Fibroblast of the aortic adventitia (primary cell): ENCODE measurements at regions not wholly inside any gene's neighbourhood (a gene's known extent, or its start where the extent isn't known, plus 50 kb on each side); places are given as distances from the start of the nearest gene placed in this dataset.

ENCODE experiments used
- DNase-seq: peaks from one replicate; pipeline ENCODE4 v3.0.0-alpha.2; 2010; ENCODE audit warnings: low read depth
- H3K4me3 ChIP-seq: 2 replicates; pipeline ENCODE4 v1.5.1; 2011; ENCODE audit warnings: low read depth, mild to moderate bottlenecking, control low read depth, low read length, moderate library complexity
- CTCF ChIP-seq: IDR thresholded peaks from 2 replicates; pipeline ENCODE4 v1.5.1; 2011; ENCODE audit warnings: mild to moderate bottlenecking, low read length, control low read depth, inconsistent platforms; ENCODE audit not compliant: insufficient read depth

- TF ChIP-seq CTCF = no peak
- no peak overlapping the region for H3K4me3 ChIP-seq
- DNase-seq = no peak
These were observed 1888.7 kb upstream of the PIK3C3 start for GRCh38 chr18:40066368-40066767.

GRCh38 chr18:40063488-40063887 lies 1891.5 kb upstream of the PIK3C3 start:
- no peak overlapping the region for H3K4me3 ChIP-seq
- DNase-seq = no peak
- no peak for TF ChIP-seq CTCF

- no peak for TF ChIP-seq CTCF
- H3K4me3 ChIP-seq = no peak overlapping the region
- DNase-seq = no peak
These were observed 1893.9 kb upstream of the PIK3C3 start for GRCh38 chr18:40061086-40061485.

GRCh38 chr18:40060562-40060961 lies 1894.5 kb upstream of the PIK3C3 start:
- no peak overlapping the region for H3K4me3 ChIP-seq
- DNase-seq = no peak
- no peak for TF ChIP-seq CTCF

- no peak for DNase-seq
- no peak for TF ChIP-seq CTCF
These were observed 1896.0 kb upstream of the PIK3C3 start for GRCh38 chr18:40058811-40059570.

GRCh38 chr18:40056079-40056692 lies 1898.8 kb upstream of the PIK3C3 start:
- H3K4me3 ChIP-seq = no peak overlapping the region
- DNase-seq = no peak
- TF ChIP-seq CTCF = no peak

More at GRCh38 chr18:40058811-40059570, 1896.0 kb upstream of the PIK3C3 start:
- no peak overlapping the region for H3K4me3 ChIP-seq
